ENCODE measurements at regions not wholly inside any gene's neighbourhood (a gene's known extent, or its start where the extent isn't known, plus 50 kb on each side); places are given as distances from the start of the nearest gene placed in this dataset.

- no peaks in the 10 kb centered on the region for H3K4me1 ChIP-seq (ENCODE audit: control insufficient read depth, extremely low read depth, insufficient read depth, low read length)
- H3K4me2 ChIP-seq (ENCODE audit: control insufficient read depth, extremely low read depth, insufficient read depth, low read depth, low read length), result no peak overlapping the region
- dilution Hi-C loops (cut with MboI; ENCODE audit: extremely low pct_ligation_motif_present, low sequenced_read_pairs), result no loop called here
- H3K27ac ChIP-seq (ENCODE audit: control insufficient read depth, insufficient read depth, low read length), result no peak overlapping the region
- H3K27me3 ChIP-seq (ENCODE audit: control insufficient read depth, extremely low read depth, insufficient read depth, low read length), result no peaks in the 10 kb centered on the region
- FAIRE-seq (no peak), DNase-seq (ENCODE audit: low read depth, low spot score) (no peak)
- no peak overlapping the region for H3K9ac ChIP-seq (ENCODE audit: control insufficient read depth, extremely low read depth, insufficient read depth, low read length)
- H3K79me2 ChIP-seq (ENCODE audit: control insufficient read depth, insufficient read depth, low read length), result no peaks in the 10 kb centered on the region
- no peaks in the 10 kb centered on the region for H4K20me1 ChIP-seq (ENCODE audit: control insufficient read depth, extremely low read depth, insufficient read depth, low read length)
- H3K36me3 ChIP-seq (ENCODE audit: control insufficient read depth in 2 of 2, extremely low read depth in 1 of 2, insufficient read depth in 2 of 2, low read length in 2 of 2), result no peaks in the 10 kb centered on the region
- H3K9me3 ChIP-seq (ENCODE audit: control insufficient read depth, low read depth, low read length), result no peaks in the 10 kb centered on the region
- no peak overlapping the region for H3K4me3 ChIP-seq (ENCODE audit: control insufficient read depth in 2 of 3, extremely low read depth in 1 of 3, insufficient read depth in 2 of 3, low read depth in 1 of 3, low read length in 3 of 3)
- no peak overlapping the region for H2AFZ ChIP-seq (ENCODE audit: control insufficient read depth, low read length)
- TF ChIP-seq CTCF (optimal IDR thresholded peaks at IDR 0.05 in 1 of 3, IDR thresholded peaks at IDR 0.05 in 1 of 3, conservative IDR thresholded peaks at IDR 0.05 in 1 of 3; ENCODE audit: extremely low read depth in 1 of 3, insufficient read depth in 2 of 3, low read length in 3 of 3) (no peak), EZH2 (IDR thresholded peaks at IDR 0.05; ENCODE audit: low read length) (no peak)
- no peaks in the 10 kb centered on the region for H3K9me1 ChIP-seq (ENCODE audit: control insufficient read depth, extremely low read depth, insufficient read depth, low read length)
Observed at GRCh38 chr14:61941421-61942150, 179.4 kb downstream of the SNAPC1 start.

GRCh38 chr14:61948376-61948775, 186.2 kb downstream of the SNAPC1 start:
- no peak for FAIRE-seq
- no peaks in the 10 kb centered on the region for H3K9me1 ChIP-seq (ENCODE audit: control insufficient read depth, extremely low read depth, insufficient read depth, low read length)
- dilution Hi-C loops (cut with MboI; ENCODE audit: extremely low pct_ligation_motif_present, low sequenced_read_pairs), result no loop called here

More at GRCh38 chr14:61948376-61948775, 186.2 kb downstream of the SNAPC1 start:
- Histone ChIP-seq H3K9ac (ENCODE audit: control insufficient read depth, extremely low read depth, insufficient read depth, low read length) (no peak overlapping the region), H3K4me1 (ENCODE audit: control insufficient read depth, extremely low read depth, insufficient read depth, low read length) (no peaks in the 10 kb centered on the region), H2AFZ (ENCODE audit: control insufficient read depth, low read length) (no peak overlapping the region), H3K4me3 (ENCODE audit: control insufficient read depth in 2 of 3, extremely low read depth in 1 of 3, insufficient read depth in 2 of 3, low read depth in 1 of 3, low read length in 3 of 3) (no peak overlapping the region), H3K27me3 (ENCODE audit: control insufficient read depth, extremely low read depth, insufficient read depth, low read length) (no peaks in the 10 kb centered on the region), H3K36me3 (ENCODE audit: control insufficient read depth in 2 of 2, extremely low read depth in 1 of 2, insufficient read depth in 2 of 2, low read length in 2 of 2) (no peaks in the 10 kb centered on the region), H3K9me3 (ENCODE audit: control insufficient read depth, low read depth, low read length) (no peaks in the 10 kb centered on the region), H4K20me1 (ENCODE audit: control insufficient read depth, extremely low read depth, insufficient read depth, low read length) (no peaks in the 10 kb centered on the region), H3K4me2 (ENCODE audit: control insufficient read depth, extremely low read depth, insufficient read depth, low read depth, low read length) (no peak overlapping the region), H3K79me2 (ENCODE audit: control insufficient read depth, insufficient read depth, low read length) (no peaks in the 10 kb centered on the region), H3K27ac (ENCODE audit: control insufficient read depth, insufficient read depth, low read length) (no peak overlapping the region)
- DNase-seq (ENCODE audit: low read depth, low spot score), result no peak
- no peak for TF ChIP-seq CTCF (optimal IDR thresholded peaks at IDR 0.05 in 1 of 3, IDR thresholded peaks at IDR 0.05 in 1 of 3, conservative IDR thresholded peaks at IDR 0.05 in 1 of 3; ENCODE audit: extremely low read depth in 1 of 3, insufficient read depth in 2 of 3, low read length in 3 of 3)
- TF ChIP-seq EZH2 (IDR thresholded peaks at IDR 0.05; ENCODE audit: low read length), result no peak

Data from keratinocyte (primary cell).